ENCODE measurements at regions not wholly inside any gene's neighbourhood (a gene's known extent, or its start where the extent isn't known, plus 50 kb on each side); places are given as distances from the start of the nearest gene placed in this dataset.

DNA sequence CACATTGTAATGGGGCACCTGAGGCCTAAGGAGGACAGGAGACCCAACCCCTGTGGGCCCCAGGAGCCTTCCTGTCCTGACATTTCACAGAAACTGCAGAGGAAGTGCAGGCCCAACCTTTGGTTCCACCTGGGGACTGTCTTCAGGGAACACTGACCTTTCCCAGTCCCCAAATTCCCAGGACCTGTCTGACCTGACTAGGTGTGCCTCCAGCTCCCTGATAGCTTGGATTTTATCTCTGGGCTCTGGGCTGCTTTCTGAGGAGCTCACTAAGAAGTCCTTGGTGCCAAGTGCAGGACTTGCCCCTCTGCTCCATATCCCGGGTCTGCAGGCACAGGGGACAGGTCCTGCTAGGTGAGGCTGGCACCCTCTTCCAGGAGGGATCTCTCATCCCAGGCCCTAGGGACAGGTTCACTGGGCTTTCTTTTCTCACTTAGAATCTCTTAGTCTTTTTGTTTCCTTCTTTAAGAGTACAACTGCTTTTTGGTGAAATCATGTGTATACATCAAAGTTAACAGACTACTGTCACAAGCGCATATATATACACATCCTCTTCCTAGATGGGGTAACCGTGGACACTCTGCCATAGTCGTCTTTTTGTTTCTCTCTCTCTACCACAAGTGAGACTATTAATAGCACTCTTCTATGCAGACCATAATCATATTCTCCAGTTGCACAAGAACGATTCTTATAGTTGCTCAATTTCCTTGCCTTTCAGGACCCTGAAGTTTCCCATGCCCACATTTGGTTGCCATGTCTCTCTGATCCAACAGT, 72.0 kb upstream of the IGLL5 start:
- TF ChIP-seq, protein P1, sequence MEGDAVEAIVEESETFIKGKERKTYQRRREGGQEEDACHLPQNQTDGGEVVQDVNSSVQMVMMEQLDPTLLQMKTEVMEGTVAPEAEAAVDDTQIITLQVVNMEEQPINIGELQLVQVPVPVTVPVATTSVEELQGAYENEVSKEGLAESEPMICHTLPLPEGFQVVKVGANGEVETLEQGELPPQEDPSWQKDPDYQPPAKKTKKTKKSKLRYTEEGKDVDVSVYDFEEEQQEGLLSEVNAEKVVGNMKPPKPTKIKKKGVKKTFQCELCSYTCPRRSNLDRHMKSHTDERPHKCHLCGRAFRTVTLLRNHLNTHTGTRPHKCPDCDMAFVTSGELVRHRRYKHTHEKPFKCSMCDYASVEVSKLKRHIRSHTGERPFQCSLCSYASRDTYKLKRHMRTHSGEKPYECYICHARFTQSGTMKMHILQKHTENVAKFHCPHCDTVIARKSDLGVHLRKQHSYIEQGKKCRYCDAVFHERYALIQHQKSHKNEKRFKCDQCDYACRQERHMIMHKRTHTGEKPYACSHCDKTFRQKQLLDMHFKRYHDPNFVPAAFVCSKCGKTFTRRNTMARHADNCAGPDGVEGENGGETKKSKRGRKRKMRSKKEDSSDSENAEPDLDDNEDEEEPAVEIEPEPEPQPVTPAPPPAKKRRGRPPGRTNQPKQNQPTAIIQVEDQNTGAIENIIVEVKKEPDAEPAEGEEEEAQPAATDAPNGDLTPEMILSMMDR (IDR thresholded peaks at IDR 0.05): no peak
- TF ChIP-seq POLR2AphosphoS5 (IDR thresholded peaks at IDR 0.05) (no peak), POLR2A (IDR thresholded peaks at IDR 0.05) (no peak), EP300 (IDR thresholded peaks at IDR 0.05) (no peak)

All from sigmoid colon (tissue), 4 donors.